HepG2 (cell line): ENCODE measurements at regions not wholly inside any gene's neighbourhood (a gene's known extent, or its start where the extent isn't known, plus 50 kb on each side); places are given as distances from the start of the nearest gene placed in this dataset.

Source experiments
- HNRNPUL1 ChIP-seq: fragments of 200-400 bp; formaldehyde crosslinking; IDR thresholded peaks from 2 replicates; pipeline ENCODE4 v1.6.1; 2017; ENCODE audit warnings: low read depth, mild to moderate bottlenecking, low read length, moderate library complexity
- SOX5 ChIP-seq: IDR thresholded peaks from 2 replicates; pipeline ENCODE4 v1.6.1; 2016; ENCODE audit warnings: borderline replicate concordance
- ZBTB1 ChIP-seq: sonication (generic); formaldehyde crosslinking; IDR thresholded peaks from 2 replicates; pipeline ENCODE4 v1.4.0; 2020; ENCODE audit warnings: missing genetic modification reagents, borderline replicate concordance
- ZFAT ChIP-seq: sonication (generic); formaldehyde crosslinking; conservative IDR thresholded peaks from 2 replicates; pipeline ENCODE4 v1.8.1; 2023; ENCODE audit warnings: missing genetic modification reagents, inconsistent platforms
- ZNF331 ChIP-seq: sonication (generic); formaldehyde crosslinking; IDR thresholded peaks from 2 replicates; pipeline ENCODE4 v1.4.0; 2020; ENCODE audit warnings: missing genetic modification reagents
- TF ChIP-seq, protein P1 (sequence below): IDR thresholded peaks from 2 replicates; pipeline ENCODE4 v1.6.1; 2016
- TF ChIP-seq, protein P2 (sequence below): sonication (generic); formaldehyde crosslinking; IDR thresholded peaks from 2 replicates; pipeline ENCODE4 v1.5.1; 2020; ENCODE audit warnings: mild to moderate bottlenecking, missing genetic modification reagents, moderate library complexity
- TF ChIP-seq, protein P3 (sequence below): sonication (generic); formaldehyde crosslinking; IDR thresholded peaks from 2 replicates; pipeline ENCODE4 v1.4.0; 2020; ENCODE audit warnings: missing genetic modification reagents

DNA sequence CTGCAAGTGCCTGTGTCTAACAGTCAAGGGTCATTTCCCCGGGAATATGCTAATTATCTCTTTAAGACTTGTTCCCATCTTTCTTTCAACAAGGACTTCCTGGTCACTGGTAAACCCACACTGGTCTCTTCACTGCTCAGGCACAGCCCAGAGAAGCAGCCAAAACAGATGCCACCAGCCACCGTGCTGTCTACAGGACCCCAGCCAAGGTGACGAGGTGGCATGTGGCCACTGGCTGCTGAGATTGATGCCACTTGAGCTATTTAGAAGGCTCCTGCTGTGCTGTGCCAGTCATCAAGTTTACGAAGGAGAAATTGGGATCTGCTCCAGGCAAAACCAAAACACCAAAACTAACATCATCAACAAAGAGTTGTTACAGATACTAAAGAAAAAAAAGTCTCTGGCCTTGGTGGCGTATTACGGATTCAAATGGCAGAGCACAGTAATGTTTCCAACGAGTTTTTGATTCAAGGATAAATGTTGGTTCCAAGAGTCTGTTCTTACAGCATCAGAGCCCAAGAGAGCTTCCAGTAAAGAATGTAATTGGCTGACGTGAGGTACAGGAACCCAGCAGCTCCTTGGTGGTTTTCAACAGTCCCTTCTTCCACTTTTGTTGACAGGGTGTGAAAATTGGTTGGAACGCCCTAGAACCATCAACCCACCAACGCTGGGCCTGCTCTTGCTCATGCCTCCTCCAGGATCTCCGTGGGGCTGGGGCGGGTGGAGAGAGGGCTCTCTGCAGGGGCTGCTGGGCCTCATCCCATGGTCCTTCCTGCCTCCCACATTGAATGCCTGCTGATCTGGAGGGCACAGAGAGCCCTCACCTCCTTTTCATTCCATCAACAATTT, 63.7 kb upstream of the ZCCHC2 start (continued):
- TF ChIP-seq, protein P1, sequence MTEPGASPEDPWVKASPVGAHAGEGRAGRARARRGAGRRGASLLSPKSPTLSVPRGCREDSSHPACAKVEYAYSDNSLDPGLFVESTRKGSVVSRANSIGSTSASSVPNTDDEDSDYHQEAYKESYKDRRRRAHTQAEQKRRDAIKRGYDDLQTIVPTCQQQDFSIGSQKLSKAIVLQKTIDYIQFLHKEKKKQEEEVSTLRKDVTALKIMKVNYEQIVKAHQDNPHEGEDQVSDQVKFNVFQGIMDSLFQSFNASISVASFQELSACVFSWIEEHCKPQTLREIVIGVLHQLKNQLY (CRISPR knock-in tag) = no peak
- TF ChIP-seq ZNF331 (CRISPR knock-in tag) = no peak
- no peak for TF ChIP-seq HNRNPUL1
- TF ChIP-seq ZBTB1 (CRISPR knock-in tag) = no peak
- TF ChIP-seq ZFAT (CRISPR knock-in tag) = no peak
- TF ChIP-seq, protein P2, sequence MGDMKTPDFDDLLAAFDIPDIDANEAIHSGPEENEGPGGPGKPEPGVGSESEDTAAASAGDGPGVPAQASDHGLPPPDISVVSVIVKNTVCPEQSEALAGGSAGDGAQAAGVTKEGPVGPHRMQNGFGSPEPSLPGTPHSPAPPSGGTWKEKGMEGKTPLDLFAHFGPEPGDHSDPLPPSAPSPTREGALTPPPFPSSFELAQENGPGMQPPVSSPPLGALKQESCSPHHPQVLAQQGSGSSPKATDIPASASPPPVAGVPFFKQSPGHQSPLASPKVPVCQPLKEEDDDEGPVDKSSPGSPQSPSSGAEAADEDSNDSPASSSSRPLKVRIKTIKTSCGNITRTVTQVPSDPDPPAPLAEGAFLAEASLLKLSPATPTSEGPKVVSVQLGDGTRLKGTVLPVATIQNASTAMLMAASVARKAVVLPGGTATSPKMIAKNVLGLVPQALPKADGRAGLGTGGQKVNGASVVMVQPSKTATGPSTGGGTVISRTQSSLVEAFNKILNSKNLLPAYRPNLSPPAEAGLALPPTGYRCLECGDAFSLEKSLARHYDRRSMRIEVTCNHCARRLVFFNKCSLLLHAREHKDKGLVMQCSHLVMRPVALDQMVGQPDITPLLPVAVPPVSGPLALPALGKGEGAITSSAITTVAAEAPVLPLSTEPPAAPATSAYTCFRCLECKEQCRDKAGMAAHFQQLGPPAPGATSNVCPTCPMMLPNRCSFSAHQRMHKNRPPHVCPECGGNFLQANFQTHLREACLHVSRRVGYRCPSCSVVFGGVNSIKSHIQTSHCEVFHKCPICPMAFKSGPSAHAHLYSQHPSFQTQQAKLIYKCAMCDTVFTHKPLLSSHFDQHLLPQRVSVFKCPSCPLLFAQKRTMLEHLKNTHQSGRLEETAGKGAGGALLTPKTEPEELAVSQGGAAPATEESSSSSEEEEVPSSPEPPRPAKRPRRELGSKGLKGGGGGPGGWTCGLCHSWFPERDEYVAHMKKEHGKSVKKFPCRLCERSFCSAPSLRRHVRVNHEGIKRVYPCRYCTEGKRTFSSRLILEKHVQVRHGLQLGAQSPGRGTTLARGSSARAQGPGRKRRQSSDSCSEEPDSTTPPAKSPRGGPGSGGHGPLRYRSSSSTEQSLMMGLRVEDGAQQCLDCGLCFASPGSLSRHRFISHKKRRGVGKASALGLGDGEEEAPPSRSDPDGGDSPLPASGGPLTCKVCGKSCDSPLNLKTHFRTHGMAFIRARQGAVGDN (CRISPR knock-in tag) = peak; percentile 42
- TF ChIP-seq SOX5 (CRISPR knock-in tag) = no peak
- TF ChIP-seq, protein P3, sequence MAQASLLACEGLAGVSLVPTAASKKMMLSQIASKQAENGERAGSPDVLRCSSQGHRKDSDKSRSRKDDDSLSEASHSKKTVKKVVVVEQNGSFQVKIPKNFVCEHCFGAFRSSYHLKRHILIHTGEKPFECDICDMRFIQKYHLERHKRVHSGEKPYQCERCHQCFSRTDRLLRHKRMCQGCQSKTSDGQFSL (CRISPR knock-in tag) = no peak
